HCT116 (cell line): ENCODE measurements at regions not wholly inside any gene's neighbourhood (a gene's known extent, or its start where the extent isn't known, plus 50 kb on each side); places are given as distances from the start of the nearest gene placed in this dataset.
A peak's percentile ranks its signal among the peaks of the same experiment; 100 is the strongest.

Experiments
- CTCF ChIP-seq, 3 experiments: fragments of 200-600 bp in 1 of 3; sonication (generic) in 1 of 3; IDR thresholded peaks in 2 of 3; conservative IDR thresholded peaks in 1 of 3; 2 replicates each; pipeline ENCODE4 v1.5.1; 2012 to 2017; ENCODE audit warnings: low read depth in 2 of 3, low read length in 2 of 3, antibody characterized with exemption in 1 of 3, borderline replicate concordance in 1 of 3, control low read depth in 1 of 3, mild to moderate bottlenecking in 1 of 3, mixed read lengths in 1 of 3, mixed run types in 1 of 3, moderate library complexity in 1 of 3; ENCODE audit not compliant: insufficient read depth in 1 of 3
- EZH2 ChIP-seq: fragments of 200-600 bp; sonication (generic); IDR thresholded peaks from 2 replicates; pipeline ENCODE4 v1.6.1; 2017; ENCODE audit warnings: antibody characterized with exemption, mixed run types
- MAX ChIP-seq: IDR thresholded peaks from 2 replicates; pipeline ENCODE4 v1.6.1; 2012
- POLR2AphosphoS5 ChIP-seq: IDR thresholded peaks from 2 replicates; pipeline ENCODE4 v1.6.1; 2011; ENCODE audit warnings: mild to moderate bottlenecking, low read depth, low read length, moderate library complexity
- YY1 ChIP-seq: IDR thresholded peaks from 2 replicates; pipeline ENCODE4 v1.6.1; 2011; ENCODE audit warnings: low read length, low read depth, moderate library complexity, mild to moderate bottlenecking; ENCODE audit not compliant: insufficient replicate concordance; ENCODE audit errors: extremely low read depth
- ZNF274 ChIP-seq: fragments of 200-500 bp; sonication (Bioruptor generic); IDR thresholded peaks from 2 replicates; pipeline ENCODE4 v1.6.1; 2014; ENCODE audit warnings: mild to moderate bottlenecking, low read depth, low read length, inconsistent platforms

GRCh38 chr9:85483208-85483607 lies 258.5 kb downstream of the AGTPBP1 start:
- no peak for TF ChIP-seq ZNF274
- TF ChIP-seq EZH2: no peak
- TF ChIP-seq CTCF (IDR thresholded peaks at IDR 0.05 in 2 of 3, conservative IDR thresholded peaks at IDR 0.05 in 1 of 3; ENCODE audit: borderline replicate concordance in 1 of 3, insufficient read depth in 1 of 3, low read depth in 2 of 3, low read length in 2 of 3): peak in 2 of 3 experiments; percentile 9 to 21; a peak in 2 of 6 replicates
- TF ChIP-seq POLR2AphosphoS5: no peak
- TF ChIP-seq MAX: no peak
- TF ChIP-seq YY1: no peak
